GM23338 (cell line): ENCODE measurements at regions not wholly inside any gene's neighbourhood (a gene's known extent, or its start where the extent isn't known, plus 50 kb on each side); places are given as distances from the start of the nearest gene placed in this dataset.

Experiments used
- ATAC-seq: fragments of 200-7000 bp; cut with Tn5 transposase; 3 replicates; pipeline ENCODE4 v1.9.1; 2020
- DNase-seq: peaks from one replicate; pipeline ENCODE4 v3.0.0-alpha.2; 2015; ENCODE audit warnings: low spot score
- H2AFZ ChIP-seq: fragments of 200-600 bp; sonication (generic); 2 replicates; pipeline ENCODE4 v1.8.0; 2016; ENCODE audit warnings: antibody characterized with exemption, mild to moderate bottlenecking, moderate library complexity
- H3F3A ChIP-seq: fragments of 200-600 bp; sonication (generic); replicated peaks from 2 replicates; pipeline ENCODE4 v1.8.0; 2017; ENCODE audit warnings: antibody characterized with exemption, mixed run types, low read depth
- H3K27ac ChIP-seq: fragments of 200-600 bp; sonication (generic); 2 replicates; pipeline ENCODE4 v1.6.1; 2016; ENCODE audit warnings: low read depth
- H3K27me3 ChIP-seq: fragments of 200-600 bp; sonication (generic); 2 replicates; pipeline ENCODE4 v1.8.0; 2016; ENCODE audit warnings: mild to moderate bottlenecking, mixed run types, moderate library complexity; ENCODE audit not compliant: insufficient read depth
- H3K36me3 ChIP-seq: fragments of 200-600 bp; sonication (generic); 2 replicates; pipeline ENCODE4 v1.8.0; 2016; ENCODE audit warnings: mild to moderate bottlenecking; ENCODE audit not compliant: insufficient read depth
- H3K4me1 ChIP-seq: fragments of 200-600 bp; sonication (generic); 2 replicates; pipeline ENCODE4 v1.8.0; 2016; ENCODE audit warnings: mild to moderate bottlenecking, moderate library complexity; ENCODE audit not compliant: insufficient read depth
- H3K4me2 ChIP-seq: fragments of 200-600 bp; sonication (generic); 2 replicates; pipeline ENCODE4 v1.7.1; 2017; ENCODE audit warnings: mixed run types
- H3K4me3 ChIP-seq: fragments of 200-600 bp; sonication (generic); 2 replicates; pipeline ENCODE4 v1.6.1; 2016; ENCODE audit warnings: mixed run types
- H3K79me2 ChIP-seq: fragments of 200-600 bp; sonication (generic); replicated peaks from 2 replicates; pipeline ENCODE4 v1.8.0; 2017; ENCODE audit warnings: mild to moderate bottlenecking; ENCODE audit not compliant: insufficient read depth
- H3K9me2 ChIP-seq: fragments of 200-600 bp; sonication (generic); 2 replicates; pipeline ENCODE4 v1.8.0; 2017; ENCODE audit not compliant: insufficient read depth
- H4K20me1 ChIP-seq: fragments of 200-600 bp; sonication (generic); replicated peaks from 2 replicates; pipeline ENCODE4 v1.8.0; 2017; ENCODE audit warnings: mild to moderate bottlenecking; ENCODE audit not compliant: insufficient read depth
- H3K27ac Mint-ChIP-seq: 2 replicates; pipeline ENCODE4 v1.8.0; 2020; ENCODE audit warnings: inconsistent platforms, mild to moderate bottlenecking, moderate library complexity, mixed read lengths
- H3K27me3 Mint-ChIP-seq: 3 replicates; pipeline ENCODE4 v1.8.0; 2022; ENCODE audit warnings: low read depth, mild to moderate bottlenecking, moderate library complexity, mixed read lengths, inconsistent platforms; ENCODE audit not compliant: insufficient read depth, poor library complexity
- H3K36me3 Mint-ChIP-seq: 3 replicates; pipeline ENCODE4 v1.8.0; 2021; ENCODE audit warnings: low read depth, mild to moderate bottlenecking, inconsistent platforms, moderate library complexity, mixed read lengths
- H3K4me1 Mint-ChIP-seq: 3 replicates; pipeline ENCODE4 v1.8.0; 2020; ENCODE audit warnings: mild to moderate bottlenecking, inconsistent platforms, mixed read lengths
- H3K4me3 Mint-ChIP-seq: 3 replicates; pipeline ENCODE4 v1.8.0; 2021; ENCODE audit warnings: moderate library complexity, mild to moderate bottlenecking, inconsistent platforms, mixed read lengths
- H3K9me3 Mint-ChIP-seq: 3 replicates; pipeline ENCODE4 v1.8.0; 2020; ENCODE audit warnings: moderate library complexity, mild to moderate bottlenecking, inconsistent platforms, mixed read lengths
- CTCF ChIP-seq, 2 experiments: fragments of 200-600 bp in 1 of 2; sonication (generic) in 1 of 2; conservative IDR thresholded peaks; 2 replicates each; pipeline versions ENCODE4 v1.5.1 to v1.6.1; 2016 to 2017; ENCODE audit warnings: antibody characterized with exemption in 2 of 2, low read depth in 2 of 2, mild to moderate bottlenecking in 2 of 2, moderate library complexity in 1 of 2
- EZH2 ChIP-seq: fragments of 200-600 bp; sonication (generic); IDR thresholded peaks from one replicate; pipeline ENCODE4 v1.8.0; 2017; ENCODE audit warnings: antibody characterized with exemption, mild to moderate bottlenecking, low read depth; ENCODE audit not compliant: unreplicated experiment
- JUNB ChIP-seq: IDR thresholded peaks from one replicate; pipeline ENCODE4 v1.6.1; 2016; ENCODE audit warnings: antibody characterized with exemption; ENCODE audit not compliant: unreplicated experiment
- NANOG ChIP-seq: IDR thresholded peaks from 2 replicates; pipeline ENCODE4 v1.6.1; 2016; ENCODE audit warnings: antibody characterized with exemption, borderline replicate concordance
- POLR2AphosphoS5 ChIP-seq: IDR thresholded peaks from 2 replicates; pipeline ENCODE4 v1.6.1; 2016; ENCODE audit warnings: antibody characterized with exemption, low read depth
- STAT1 ChIP-seq: IDR thresholded peaks from one replicate; pipeline ENCODE4 v1.6.1; 2016; ENCODE audit warnings: antibody characterized with exemption; ENCODE audit not compliant: unreplicated experiment
- ZNF114 ChIP-seq: fragments of 250-450 bp; sonication (Bioruptor Pico); IDR thresholded peaks from 2 replicates; pipeline ENCODE4 v1.5.0; 2020; ENCODE audit warnings: mild to moderate bottlenecking, moderate library complexity
- TF ChIP-seq, protein P1 (sequence below): fragments of 250-450 bp; sonication (Bioruptor Pico); IDR thresholded peaks from 2 replicates; pipeline ENCODE4 v1.5.0; 2020; ENCODE audit warnings: mild to moderate bottlenecking, moderate library complexity

DNA sequence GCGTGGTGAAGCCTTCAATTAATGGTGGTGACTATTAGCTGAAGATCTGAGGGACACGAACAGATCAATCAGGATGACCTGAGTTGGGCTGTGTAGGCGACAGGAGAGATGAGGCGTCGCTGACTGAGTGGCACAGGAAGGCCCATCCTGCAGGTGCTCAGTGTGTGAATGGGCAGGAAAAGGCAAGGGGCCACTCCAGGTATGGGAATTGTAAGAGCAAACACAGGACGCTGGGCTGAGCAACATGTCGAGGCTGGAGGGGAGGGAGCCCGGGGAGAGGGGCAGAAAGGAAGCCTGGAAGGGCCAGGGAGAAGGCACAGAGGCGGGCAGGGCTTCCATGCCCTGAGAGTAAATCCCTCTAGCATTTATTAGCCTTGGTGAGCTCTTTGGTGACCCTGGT lies 151.0 kb downstream of the VEGFA start:
- Histone ChIP-seq H3K27ac (no peak overlapping the region), H3K4me1 (peaks cover 2% of the 10 kb centered on the region; the same call in 1 of the 2 replicates), H4K20me1 (no peaks in the 10 kb centered on the region), H3K27me3 (no peaks in the 10 kb centered on the region), H3K4me3 (no peak overlapping the region), H3F3A (no peaks in the 10 kb centered on the region), H2AFZ (no peak overlapping the region), H3K4me2 (no peak overlapping the region), H3K79me2 (no peaks in the 10 kb centered on the region), H3K9me2 (no peaks in the 10 kb centered on the region), H3K36me3 (no peaks in the 10 kb centered on the region)
- ATAC-seq (no peak), DNase-seq (no peak)
- TF ChIP-seq EZH2 = no peak
- TF ChIP-seq STAT1 = no peak
- no peak for TF ChIP-seq ZNF114 (CRISPR knock-in tag)
- TF ChIP-seq JUNB = no peak
- TF ChIP-seq NANOG = no peak
- no peak for TF ChIP-seq POLR2AphosphoS5
- no peak for TF ChIP-seq CTCF (conservative IDR thresholded peaks at IDR 0.05; ENCODE audit: low read depth in 2 of 2)
- TF ChIP-seq, protein P1, sequence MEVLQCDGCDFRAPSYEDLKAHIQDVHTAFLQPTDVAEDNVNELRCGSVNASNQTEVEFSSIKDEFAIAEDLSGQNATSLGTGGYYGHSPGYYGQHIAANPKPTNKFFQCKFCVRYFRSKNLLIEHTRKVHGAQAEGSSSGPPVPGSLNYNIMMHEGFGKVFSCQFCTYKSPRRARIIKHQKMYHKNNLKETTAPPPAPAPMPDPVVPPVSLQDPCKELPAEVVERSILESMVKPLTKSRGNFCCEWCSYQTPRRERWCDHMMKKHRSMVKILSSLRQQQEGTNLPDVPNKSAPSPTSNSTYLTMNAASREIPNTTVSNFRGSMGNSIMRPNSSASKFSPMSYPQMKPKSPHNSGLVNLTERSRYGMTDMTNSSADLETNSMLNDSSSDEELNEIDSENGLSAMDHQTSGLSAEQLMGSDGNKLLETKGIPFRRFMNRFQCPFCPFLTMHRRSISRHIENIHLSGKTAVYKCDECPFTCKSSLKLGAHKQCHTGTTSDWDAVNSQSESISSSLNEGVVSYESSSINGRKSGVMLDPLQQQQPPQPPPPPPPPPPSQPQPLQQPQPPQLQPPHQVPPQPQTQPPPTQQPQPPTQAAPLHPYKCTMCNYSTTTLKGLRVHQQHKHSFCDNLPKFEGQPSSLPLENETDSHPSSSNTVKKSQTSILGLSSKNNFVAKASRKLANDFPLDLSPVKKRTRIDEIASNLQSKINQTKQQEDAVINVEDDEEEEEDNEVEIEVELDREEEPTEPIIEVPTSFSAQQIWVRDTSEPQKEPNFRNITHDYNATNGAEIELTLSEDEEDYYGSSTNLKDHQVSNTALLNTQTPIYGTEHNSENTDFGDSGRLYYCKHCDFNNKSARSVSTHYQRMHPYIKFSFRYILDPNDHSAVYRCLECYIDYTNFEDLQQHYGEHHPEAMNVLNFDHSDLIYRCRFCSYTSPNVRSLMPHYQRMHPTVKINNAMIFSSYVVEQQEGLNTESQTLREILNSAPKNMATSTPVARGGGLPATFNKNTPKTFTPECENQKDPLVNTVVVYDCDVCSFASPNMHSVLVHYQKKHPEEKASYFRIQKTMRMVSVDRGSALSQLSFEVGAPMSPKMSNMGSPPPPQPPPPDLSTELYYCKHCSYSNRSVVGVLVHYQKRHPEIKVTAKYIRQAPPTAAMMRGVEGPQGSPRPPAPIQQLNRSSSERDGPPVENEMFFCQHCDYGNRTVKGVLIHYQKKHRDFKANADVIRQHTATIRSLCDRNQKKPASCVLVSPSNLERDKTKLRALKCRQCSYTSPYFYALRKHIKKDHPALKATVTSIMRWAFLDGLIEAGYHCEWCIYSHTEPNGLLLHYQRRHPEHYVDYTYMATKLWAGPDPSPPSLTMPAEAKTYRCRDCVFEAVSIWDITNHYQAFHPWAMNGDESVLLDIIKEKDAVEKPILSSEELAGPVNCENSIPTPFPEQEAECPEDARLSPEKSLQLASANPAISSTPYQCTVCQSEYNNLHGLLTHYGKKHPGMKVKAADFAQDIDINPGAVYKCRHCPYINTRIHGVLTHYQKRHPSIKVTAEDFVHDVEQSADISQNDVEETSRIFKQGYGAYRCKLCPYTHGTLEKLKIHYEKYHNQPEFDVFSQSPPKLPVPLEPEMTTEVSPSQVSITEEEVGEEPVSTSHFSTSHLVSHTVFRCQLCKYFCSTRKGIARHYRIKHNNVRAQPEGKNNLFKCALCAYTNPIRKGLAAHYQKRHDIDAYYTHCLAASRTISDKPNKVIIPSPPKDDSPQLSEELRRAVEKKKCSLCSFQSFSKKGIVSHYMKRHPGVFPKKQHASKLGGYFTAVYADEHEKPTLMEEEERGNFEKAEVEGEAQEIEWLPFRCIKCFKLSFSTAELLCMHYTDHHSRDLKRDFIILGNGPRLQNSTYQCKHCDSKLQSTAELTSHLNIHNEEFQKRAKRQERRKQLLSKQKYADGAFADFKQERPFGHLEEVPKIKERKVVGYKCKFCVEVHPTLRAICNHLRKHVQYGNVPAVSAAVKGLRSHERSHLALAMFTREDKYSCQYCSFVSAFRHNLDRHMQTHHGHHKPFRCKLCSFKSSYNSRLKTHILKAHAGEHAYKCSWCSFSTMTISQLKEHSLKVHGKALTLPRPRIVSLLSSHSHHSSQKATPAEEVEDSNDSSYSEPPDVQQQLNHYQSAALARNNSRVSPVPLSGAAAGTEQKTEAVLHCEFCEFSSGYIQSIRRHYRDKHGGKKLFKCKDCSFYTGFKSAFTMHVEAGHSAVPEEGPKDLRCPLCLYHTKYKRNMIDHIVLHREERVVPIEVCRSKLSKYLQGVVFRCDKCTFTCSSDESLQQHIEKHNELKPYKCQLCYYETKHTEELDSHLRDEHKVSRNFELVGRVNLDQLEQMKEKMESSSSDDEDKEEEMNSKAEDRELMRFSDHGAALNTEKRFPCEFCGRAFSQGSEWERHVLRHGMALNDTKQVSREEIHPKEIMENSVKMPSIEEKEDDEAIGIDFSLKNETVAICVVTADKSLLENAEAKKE (CRISPR knock-in tag) = no peak
- Mint-ChIP-seq H3K4me3 (no peak overlapping the region), H3K27me3 (peaks cover 5% of the 10 kb centered on the region), H3K36me3 (no peaks in the 10 kb centered on the region), H3K9me3 (no peaks in the 10 kb centered on the region), H3K27ac (no peak overlapping the region; the same call in 1 of the 2 replicates), H3K4me1 (peaks cover 15% of the 10 kb centered on the region; the same call in 2 of the 3 replicates)
